ENCODE measurements at regions not wholly inside any gene's neighbourhood (a gene's known extent, or its start where the extent isn't known, plus 50 kb on each side); places are given as distances from the start of the nearest gene placed in this dataset.
A peak's percentile ranks its signal among the peaks of the same experiment; 100 is the strongest.

GRCh38 chr5:84961193-84961592 is 576.5 kb upstream of the EDIL3 start:
- no peak overlapping the region for H4K91ac ChIP-seq (ENCODE audit: low read depth, low read length, poor library complexity)
- no peak overlapping the region for H3K4me3 ChIP-seq (ENCODE audit: low read length in 2 of 2)
- H2BK5ac ChIP-seq (ENCODE audit: low read length) = no peak overlapping the region
- no peak overlapping the region for H2BK120ac ChIP-seq (ENCODE audit: low read depth, low read length)
- no peaks in the 10 kb centered on the region for H3K79me1 ChIP-seq (ENCODE audit: low read depth, low read length)
- DNase-seq (ENCODE audit: low spot score) = no peak
- no peak overlapping the region for H3K9ac ChIP-seq (ENCODE audit: low read depth, low read length, poor library complexity)
- H3K4me2 ChIP-seq (ENCODE audit: insufficient read depth, low read length, poor library complexity, severe bottlenecking) = no peak overlapping the region
- H3K4me1 ChIP-seq (ENCODE audit: control insufficient read depth in 2 of 2, insufficient read depth in 1 of 2, low read depth in 1 of 2, low read length in 2 of 2) = no peaks in the 10 kb centered on the region
- H2AFZ ChIP-seq (ENCODE audit: low read length) = no peak overlapping the region
- H3K36me3 ChIP-seq (replicated peaks in 1 of 2; ENCODE audit: control insufficient read depth in 2 of 2, insufficient read depth in 2 of 2, low read length in 2 of 2) = no peaks in the 10 kb centered on the region
- no peak overlapping the region for H4K8ac ChIP-seq (ENCODE audit: low read depth, low read length)
- WGBS, 2 donors (ENCODE audit: extremely low coverage in 2 of 2, insufficient read length in 2 of 2, insufficient replicate concordance in 1 of 2) = no CpG with 5 or more reads among the region's 9 CpGs
- H2BK15ac ChIP-seq (ENCODE audit: low read length) = no peak overlapping the region
- H2AK5ac ChIP-seq (ENCODE audit: low read depth, low read length) = no peak overlapping the region
- peak overlapping the region; percentile 39 for H3K18ac ChIP-seq (ENCODE audit: low read length)
- H3K27ac ChIP-seq (replicated peaks; ENCODE audit: low read length) = no peak overlapping the region
- H3K27me3 ChIP-seq (ENCODE audit: control insufficient read depth in 3 of 3, insufficient read depth in 3 of 3, low read depth in 1 of 3, low read length in 3 of 3) = no peaks in the 10 kb centered on the region
- H3K23ac ChIP-seq (ENCODE audit: low read depth, low read length, poor library complexity) = peak overlapping the region; percentile 43
- no peak overlapping the region for H3K14ac ChIP-seq (ENCODE audit: low read length)
- no peak overlapping the region for H3K4ac ChIP-seq (ENCODE audit: low read length)
- H3K9me3 ChIP-seq (replicated peaks in 1 of 2; ENCODE audit: control insufficient read depth in 2 of 2, insufficient read depth in 1 of 2, low read depth in 1 of 2, low read length in 2 of 2) = no peaks in the 10 kb centered on the region
- no peak overlapping the region for H2BK12ac ChIP-seq (ENCODE audit: low read length)

- H2AK5ac ChIP-seq (ENCODE audit: low read depth, low read length) = no peak overlapping the region
- H4K91ac ChIP-seq (ENCODE audit: low read depth, low read length, poor library complexity) = no peak overlapping the region
- DNase-seq (ENCODE audit: low spot score) = no peak
- H2BK15ac ChIP-seq (ENCODE audit: low read length) = no peak overlapping the region
- no peak overlapping the region for H3K4me2 ChIP-seq (ENCODE audit: insufficient read depth, low read length, poor library complexity, severe bottlenecking)
- no peak overlapping the region for H4K8ac ChIP-seq (ENCODE audit: low read depth, low read length)
- no peak overlapping the region for H3K27ac ChIP-seq (replicated peaks; ENCODE audit: low read length)
- no peak overlapping the region for H2BK120ac ChIP-seq (ENCODE audit: low read depth, low read length)
- WGBS, 2 donors (ENCODE audit: extremely low coverage in 2 of 2, insufficient read length in 2 of 2, insufficient replicate concordance in 1 of 2) = no CpG with 5 or more reads among the region's 3 CpGs
- no peaks in the 10 kb centered on the region for H3K9me3 ChIP-seq (replicated peaks in 1 of 2; ENCODE audit: control insufficient read depth in 2 of 2, insufficient read depth in 1 of 2, low read depth in 1 of 2, low read length in 2 of 2)
- no peak overlapping the region for H3K14ac ChIP-seq (ENCODE audit: low read length)
- no peaks in the 10 kb centered on the region for H3K79me1 ChIP-seq (ENCODE audit: low read depth, low read length)
- no peaks in the 10 kb centered on the region for H3K27me3 ChIP-seq (ENCODE audit: control insufficient read depth in 3 of 3, insufficient read depth in 3 of 3, low read depth in 1 of 3, low read length in 3 of 3)
- no peak overlapping the region for H3K4me3 ChIP-seq (ENCODE audit: low read length in 2 of 2)
- H3K9ac ChIP-seq (ENCODE audit: low read depth, low read length, poor library complexity) = no peak overlapping the region
- no peak overlapping the region for H2BK5ac ChIP-seq (ENCODE audit: low read length)
- H3K4me1 ChIP-seq (ENCODE audit: control insufficient read depth in 2 of 2, insufficient read depth in 1 of 2, low read depth in 1 of 2, low read length in 2 of 2) = no peaks in the 10 kb centered on the region
- no peak overlapping the region for H3K4ac ChIP-seq (ENCODE audit: low read length)
- no peaks in the 10 kb centered on the region for H3K36me3 ChIP-seq (replicated peaks in 1 of 2; ENCODE audit: control insufficient read depth in 2 of 2, insufficient read depth in 2 of 2, low read length in 2 of 2)
- H3K18ac ChIP-seq (ENCODE audit: low read length) = peak overlapping the region; percentile 80
- no peak overlapping the region for H2BK12ac ChIP-seq (ENCODE audit: low read length)
- H2AFZ ChIP-seq (ENCODE audit: low read length) = no peak overlapping the region
- H3K23ac ChIP-seq (ENCODE audit: low read depth, low read length, poor library complexity) = no peak overlapping the region
Measured at GRCh38 chr5:84961903-84962302, 577.2 kb upstream of the EDIL3 start.

- H3K4ac ChIP-seq (ENCODE audit: low read length) = no peak overlapping the region
- no peak overlapping the region for H3K4me3 ChIP-seq (ENCODE audit: low read length in 2 of 2)
- no peaks in the 10 kb centered on the region for H3K36me3 ChIP-seq (replicated peaks in 1 of 2; ENCODE audit: control insufficient read depth in 2 of 2, insufficient read depth in 2 of 2, low read length in 2 of 2)
- no peak for DNase-seq (ENCODE audit: low spot score)
- no peak overlapping the region for H3K4me2 ChIP-seq (ENCODE audit: insufficient read depth, low read length, poor library complexity, severe bottlenecking)
- no peaks in the 10 kb centered on the region for H3K9me3 ChIP-seq (replicated peaks in 1 of 2; ENCODE audit: control insufficient read depth in 2 of 2, insufficient read depth in 1 of 2, low read depth in 1 of 2, low read length in 2 of 2)
- no peak overlapping the region for H3K18ac ChIP-seq (ENCODE audit: low read length)
- H3K27me3 ChIP-seq (ENCODE audit: control insufficient read depth in 3 of 3, insufficient read depth in 3 of 3, low read depth in 1 of 3, low read length in 3 of 3) = no peaks in the 10 kb centered on the region
- no CpG with 5 or more reads among the region's 2 CpGs for WGBS, 2 donors (ENCODE audit: extremely low coverage in 2 of 2, insufficient read length in 2 of 2, insufficient replicate concordance in 1 of 2)
- H2BK15ac ChIP-seq (ENCODE audit: low read length) = no peak overlapping the region
- H3K4me1 ChIP-seq (ENCODE audit: control insufficient read depth in 2 of 2, insufficient read depth in 1 of 2, low read depth in 1 of 2, low read length in 2 of 2) = no peaks in the 10 kb centered on the region
- H2AK5ac ChIP-seq (ENCODE audit: low read depth, low read length) = no peak overlapping the region
- H3K27ac ChIP-seq (replicated peaks; ENCODE audit: low read length) = no peak overlapping the region
- H3K23ac ChIP-seq (ENCODE audit: low read depth, low read length, poor library complexity) = no peak overlapping the region
- H2AFZ ChIP-seq (ENCODE audit: low read length) = no peak overlapping the region
- no peak overlapping the region for H2BK5ac ChIP-seq (ENCODE audit: low read length)
- no peak overlapping the region for H3K14ac ChIP-seq (ENCODE audit: low read length)
- no peak overlapping the region for H2BK120ac ChIP-seq (ENCODE audit: low read depth, low read length)
- no peaks in the 10 kb centered on the region for H3K79me1 ChIP-seq (ENCODE audit: low read depth, low read length)
- H4K8ac ChIP-seq (ENCODE audit: low read depth, low read length) = no peak overlapping the region
- no peak overlapping the region for H2BK12ac ChIP-seq (ENCODE audit: low read length)
- no peak overlapping the region for H4K91ac ChIP-seq (ENCODE audit: low read depth, low read length, poor library complexity)
- H3K9ac ChIP-seq (ENCODE audit: low read depth, low read length, poor library complexity) = no peak overlapping the region
Measured at GRCh38 chr5:84983093-84983492, 598.4 kb upstream of the EDIL3 start.

DNA sequence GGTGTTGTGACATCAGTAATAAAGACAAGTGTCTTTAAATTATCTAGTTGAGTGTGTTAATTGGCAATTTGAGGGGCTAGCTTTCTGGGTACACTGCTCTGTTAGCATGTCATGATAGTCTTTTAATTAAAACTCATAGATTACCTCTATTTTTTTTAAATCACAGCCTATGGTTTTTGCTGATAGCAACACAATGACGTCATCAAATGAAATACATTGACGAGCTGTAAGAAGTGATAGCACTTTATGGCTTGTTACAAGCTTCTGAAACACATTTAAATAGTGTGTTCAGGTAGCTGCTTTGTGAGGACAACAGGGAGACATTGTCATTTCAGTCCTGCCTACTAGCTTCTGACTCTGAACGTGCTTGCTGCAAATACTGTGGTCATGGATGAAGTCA is 600.5 kb upstream of the EDIL3 start:
- Histone ChIP-seq H2BK120ac (ENCODE audit: low read depth, low read length) (no peak overlapping the region), H2BK12ac (ENCODE audit: low read length) (no peak overlapping the region), H3K4ac (ENCODE audit: low read length) (no peak overlapping the region), H3K27ac (replicated peaks; ENCODE audit: low read length) (no peak overlapping the region), H4K91ac (ENCODE audit: low read depth, low read length, poor library complexity) (no peak overlapping the region), H2BK5ac (ENCODE audit: low read length) (no peak overlapping the region), H3K18ac (ENCODE audit: low read length) (no peak overlapping the region), H3K4me3 (ENCODE audit: low read length in 2 of 2) (no peak overlapping the region), H2BK15ac (ENCODE audit: low read length) (no peak overlapping the region), H3K23ac (ENCODE audit: low read depth, low read length, poor library complexity) (no peak overlapping the region), H3K14ac (ENCODE audit: low read length) (no peak overlapping the region), H3K4me1 (ENCODE audit: control insufficient read depth in 2 of 2, insufficient read depth in 1 of 2, low read depth in 1 of 2, low read length in 2 of 2) (no peaks in the 10 kb centered on the region), H3K4me2 (ENCODE audit: insufficient read depth, low read length, poor library complexity, severe bottlenecking) (no peak overlapping the region), H3K79me1 (ENCODE audit: low read depth, low read length) (no peaks in the 10 kb centered on the region), H4K8ac (ENCODE audit: low read depth, low read length) (no peak overlapping the region), H2AK5ac (ENCODE audit: low read depth, low read length) (no peak overlapping the region), H3K36me3 (replicated peaks in 1 of 2; ENCODE audit: control insufficient read depth in 2 of 2, insufficient read depth in 2 of 2, low read length in 2 of 2) (no peaks in the 10 kb centered on the region), H3K9ac (ENCODE audit: low read depth, low read length, poor library complexity) (no peak overlapping the region), H3K27me3 (ENCODE audit: control insufficient read depth in 3 of 3, insufficient read depth in 3 of 3, low read depth in 1 of 3, low read length in 3 of 3) (no peaks in the 10 kb centered on the region), H2AFZ (ENCODE audit: low read length) (peak overlapping the region; percentile 19), H3K9me3 (replicated peaks in 1 of 2; ENCODE audit: control insufficient read depth in 2 of 2, insufficient read depth in 1 of 2, low read depth in 1 of 2, low read length in 2 of 2) (no peaks in the 10 kb centered on the region)
- no CpG with 5 or more reads among the region's 3 CpGs for WGBS, 2 donors (ENCODE audit: extremely low coverage in 2 of 2, insufficient read length in 2 of 2, insufficient replicate concordance in 1 of 2)
- DNase-seq (ENCODE audit: low spot score) = no peak

All from neuronal stem cell (in vitro differentiated cells).